Mammary epithelial cell (primary cell): ENCODE measurements at regions not wholly inside any gene's neighbourhood (a gene's known extent, or its start where the extent isn't known, plus 50 kb on each side); places are given as distances from the start of the nearest gene placed in this dataset.

Experiments
- CTCF ChIP-seq, 2 donors: IDR thresholded peaks in 1 of 2; conservative IDR thresholded peaks in 1 of 2; 2 replicates each; pipeline ENCODE4 v1.5.1; 2011 to 2012; ENCODE audit warnings: inconsistent platforms in 2 of 2, low read length in 2 of 2, mild to moderate bottlenecking in 2 of 2, control low read depth in 1 of 2, low read depth in 1 of 2; ENCODE audit not compliant: insufficient read depth in 1 of 2; ENCODE audit errors: extremely low read depth in 1 of 2
- EZH2 ChIP-seq: IDR thresholded peaks from 2 replicates; pipeline ENCODE4 v1.6.1; 2012; ENCODE audit warnings: low read length, inconsistent platforms, borderline replicate concordance

GRCh38 chr2:146301287-146301686 lies 1543.5 kb upstream of the ACVR2A start:
- TF ChIP-seq CTCF (conservative IDR thresholded peaks at IDR 0.05 in 1 of 2, IDR thresholded peaks at IDR 0.05 in 1 of 2; ENCODE audit: extremely low read depth in 1 of 2, insufficient read depth in 1 of 2, low read depth in 1 of 2, low read length in 2 of 2) (no peak), EZH2 (no peak)
